HG03108 (cell line): ENCODE measurements at regions not wholly inside any gene's neighbourhood (a gene's known extent, or its start where the extent isn't known, plus 50 kb on each side); places are given as distances from the start of the nearest gene placed in this dataset.

ENCODE experiments used
- ATAC-seq: cut with Tn5 transposase; IDR thresholded peaks from one replicate; pipeline ENCODE4 v1.9.1; 2021; ENCODE audit warnings: moderate library complexity; ENCODE audit not compliant: unreplicated experiment

GRCh38 chr18:41466436-41467160 is 488.4 kb upstream of the PIK3C3 start:
- no peak for ATAC-seq

- ATAC-seq: no peak
These were observed 489.6 kb upstream of the PIK3C3 start for GRCh38 chr18:41465386-41465785.

DNA sequence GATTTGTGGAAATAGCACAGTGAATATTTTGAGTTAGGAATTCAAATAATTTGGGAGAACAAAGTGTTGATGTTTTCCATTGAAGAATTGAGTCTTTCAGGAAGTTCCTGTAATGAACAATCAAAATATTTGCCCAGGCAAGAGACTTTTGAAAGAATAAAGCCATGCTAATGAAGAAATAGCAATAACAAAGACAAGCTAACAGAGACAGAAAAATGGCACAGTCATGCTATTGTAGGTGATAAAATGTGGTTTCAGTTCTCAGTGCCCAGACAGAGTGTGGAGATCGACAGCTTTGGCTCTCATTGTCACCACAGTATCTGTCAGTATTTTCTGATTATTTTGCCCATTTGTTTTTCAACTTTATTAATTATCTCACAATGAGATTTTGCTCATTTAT is 490.8 kb upstream of the PIK3C3 start:
- no peak for ATAC-seq

GRCh38 chr18:41462946-41463345 is 492.1 kb upstream of the PIK3C3 start:
- ATAC-seq: no peak

- no peak for ATAC-seq
These were observed 493.9 kb upstream of the PIK3C3 start for GRCh38 chr18:41461114-41461513.

DNA sequence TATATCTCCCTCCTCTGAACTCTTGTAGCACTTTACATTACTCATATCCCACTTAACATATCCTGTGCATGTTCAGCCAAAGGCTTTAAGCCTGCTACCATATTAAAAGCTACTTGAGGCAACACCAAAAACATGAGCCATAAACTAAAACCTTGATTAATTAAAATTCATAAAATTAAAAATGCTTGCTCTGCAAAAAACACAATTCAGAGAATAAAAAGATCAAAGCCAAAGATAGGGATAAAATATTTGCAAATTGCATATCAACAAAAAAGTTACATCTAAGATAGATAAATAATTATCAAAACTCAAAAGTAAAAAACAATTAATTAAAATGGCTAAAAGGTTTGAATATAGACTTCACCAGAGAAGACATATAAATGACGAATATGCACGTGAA is 495.4 kb upstream of the PIK3C3 start:
- no peak for ATAC-seq

DNA sequence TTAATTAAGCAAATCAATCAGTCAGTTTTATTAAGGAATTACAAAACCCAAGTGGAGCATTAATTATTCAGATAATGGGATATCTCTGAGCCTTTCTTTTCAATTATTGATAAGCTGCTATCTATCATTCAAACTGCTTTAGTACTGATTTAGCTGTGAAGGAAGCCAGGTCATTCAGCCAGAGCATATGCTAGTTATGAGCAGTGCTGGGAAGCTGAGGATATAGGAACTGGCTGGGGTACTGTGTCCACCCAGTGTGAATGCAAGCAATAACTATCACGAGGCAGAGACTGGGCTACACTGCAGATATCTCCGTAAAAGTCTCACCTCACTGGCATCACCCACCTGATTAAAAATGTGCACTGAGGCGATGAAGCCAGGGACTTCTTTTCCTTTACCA is 496.7 kb upstream of the PIK3C3 start:
- ATAC-seq: no peak

GRCh38 chr18:41457765-41458326 is 497.2 kb upstream of the PIK3C3 start:
- ATAC-seq: no peak

DNA sequence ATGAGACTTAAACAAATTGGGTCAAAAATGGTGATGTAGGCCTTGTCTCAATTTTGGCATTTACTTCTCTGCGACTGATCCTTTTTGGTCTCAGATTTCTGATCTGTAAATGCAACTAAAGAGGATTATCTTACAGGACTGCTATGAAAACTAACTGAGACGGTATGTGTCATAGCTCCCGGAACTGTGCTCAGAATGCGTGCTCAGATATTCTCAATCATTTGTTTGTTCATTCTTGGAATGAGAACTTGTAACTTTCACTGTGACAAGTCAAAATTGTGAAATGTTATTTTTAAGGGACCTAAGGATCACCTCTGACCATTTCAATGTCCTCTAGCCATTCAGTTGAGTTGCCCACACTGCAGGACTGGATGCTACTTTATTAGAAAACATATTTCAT is 498.2 kb upstream of the PIK3C3 start:
- no peak for ATAC-seq

DNA sequence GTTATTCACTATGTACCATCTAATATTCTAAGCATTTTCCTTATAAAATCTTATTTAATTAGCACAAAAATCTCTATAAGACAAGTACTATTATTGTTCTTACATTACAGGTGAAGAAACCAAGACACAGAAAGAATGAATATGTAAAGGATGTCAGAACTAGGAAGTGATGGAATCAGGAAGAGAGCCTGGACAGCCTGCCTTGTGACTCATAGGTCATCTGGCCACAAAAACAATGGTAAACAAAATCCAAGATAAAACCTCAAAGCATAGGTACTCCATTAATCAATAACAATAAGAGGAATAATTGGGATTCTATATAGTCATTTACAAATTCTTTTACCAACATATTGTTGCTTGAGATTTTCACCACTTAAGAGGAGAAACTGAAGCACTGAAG is 505.4 kb upstream of the PIK3C3 start:
- ATAC-seq: no peak

DNA sequence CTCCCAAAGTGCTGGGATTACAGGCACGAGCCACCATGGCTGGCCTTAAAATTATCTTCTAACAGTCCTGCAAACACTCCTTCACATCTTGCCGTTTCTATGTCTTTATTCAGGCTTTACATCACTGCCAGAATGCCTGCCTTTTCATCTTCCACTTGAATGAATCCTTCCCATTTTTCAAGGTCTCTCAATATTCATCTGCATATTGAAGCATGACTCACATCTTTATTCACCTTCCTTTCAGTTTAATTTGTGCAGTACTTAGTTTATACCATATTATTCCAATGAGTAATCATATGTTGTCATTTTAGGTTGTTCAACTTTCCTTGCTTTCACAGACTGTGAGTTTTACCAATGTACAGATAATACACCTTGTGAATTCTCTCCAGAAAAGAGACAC is 510.1 kb upstream of the PIK3C3 start:
- ATAC-seq: no peak

DNA sequence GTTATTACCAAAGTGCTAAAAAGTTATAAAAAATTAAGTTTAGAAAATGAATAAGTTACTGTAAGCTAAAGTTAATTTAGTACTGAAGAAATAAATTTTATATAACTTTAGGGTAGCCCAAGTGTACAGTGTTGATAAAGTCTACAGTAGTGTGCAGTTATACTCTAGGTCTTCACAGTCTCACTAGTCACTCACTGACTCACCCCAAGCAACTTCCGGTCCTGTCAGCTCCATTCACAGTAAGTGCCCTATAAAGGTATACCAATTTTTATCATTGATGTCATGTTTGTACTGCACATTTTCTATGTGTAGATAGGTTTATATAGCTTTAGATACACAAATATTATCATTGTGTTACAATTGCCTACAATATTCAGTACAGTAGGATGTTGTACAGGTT is 518.3 kb upstream of the PIK3C3 start:
- ATAC-seq: no peak

DNA sequence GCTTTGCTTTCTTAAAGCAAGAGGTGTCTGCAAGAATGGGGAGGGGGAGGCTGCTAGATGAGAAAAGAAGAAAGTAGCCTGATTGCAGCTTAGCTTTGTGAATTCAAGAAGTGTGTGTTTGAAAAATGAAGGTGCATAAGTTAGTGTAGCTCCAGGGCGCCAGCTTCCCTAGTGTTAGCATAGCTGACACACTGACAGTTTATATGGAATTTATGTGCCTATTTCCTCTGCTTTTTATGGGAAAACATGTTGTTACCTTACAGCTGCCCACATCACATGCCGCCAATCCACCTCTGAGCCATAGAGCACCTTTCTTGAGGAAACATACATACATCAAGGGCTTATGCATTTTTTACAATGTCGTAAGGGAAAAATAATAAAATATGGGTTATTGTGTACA is 536.4 kb upstream of the PIK3C3 start:
- ATAC-seq: no peak

DNA sequence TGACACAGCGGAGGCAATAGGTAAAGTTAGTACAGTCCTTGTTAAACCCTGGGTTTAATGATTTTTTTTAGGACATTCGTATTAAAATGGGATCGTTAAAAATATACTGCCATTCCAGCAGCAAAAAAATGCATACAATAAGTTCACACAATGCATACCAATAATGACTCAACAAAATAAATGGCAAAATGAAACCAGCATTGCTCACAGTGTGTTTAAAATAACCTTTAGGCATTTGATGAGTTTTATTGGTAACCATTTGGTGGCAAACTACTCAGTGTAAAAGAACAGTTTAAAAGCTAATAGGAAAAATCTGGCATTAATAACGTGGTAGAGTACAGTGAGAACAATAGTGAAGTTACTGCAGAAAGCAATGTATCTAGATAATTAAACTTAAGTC is 539.0 kb upstream of the PIK3C3 start:
- ATAC-seq: no peak

GRCh38 chr18:41410006-41410405 is 545.0 kb upstream of the PIK3C3 start:
- no peak for ATAC-seq

DNA sequence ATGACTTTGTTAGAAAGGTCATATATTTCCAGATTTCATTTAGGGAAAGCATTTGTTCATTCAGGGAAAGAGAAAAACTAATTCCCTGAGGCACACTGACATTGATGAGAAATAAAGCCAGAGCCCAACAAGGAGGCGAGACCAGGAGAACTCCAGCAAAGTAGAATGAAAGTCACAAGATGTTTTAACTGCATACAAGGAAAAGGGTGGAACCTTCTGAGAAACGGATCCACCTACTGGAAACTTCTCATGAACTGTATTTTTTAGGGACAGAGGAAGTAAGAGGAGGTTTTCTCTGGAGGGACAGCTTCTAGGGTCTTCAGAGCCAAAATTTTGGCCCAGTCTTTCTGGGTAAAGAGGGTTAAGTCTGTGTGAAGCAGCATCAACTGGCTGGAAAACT is 548.2 kb upstream of the PIK3C3 start:
- no peak for ATAC-seq

DNA sequence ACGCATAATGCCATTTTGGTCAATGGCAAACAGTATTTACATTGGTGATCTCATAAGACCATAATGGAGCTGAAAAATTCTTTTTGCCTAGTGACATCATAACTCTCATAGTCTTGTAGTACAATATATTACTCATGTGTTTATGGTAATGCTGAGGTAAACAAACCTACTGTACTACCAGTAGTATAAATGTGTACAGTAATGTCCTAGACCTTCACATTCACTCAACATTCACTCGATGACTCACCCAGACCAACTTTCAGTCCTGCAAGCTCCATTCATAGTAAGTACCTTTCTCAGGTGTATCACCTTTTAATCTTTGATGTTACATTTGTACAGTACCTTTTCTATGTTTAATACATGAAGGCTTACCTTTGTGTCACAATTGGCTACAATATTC is 558.2 kb upstream of the PIK3C3 start:
- ATAC-seq: no peak

- no peak for ATAC-seq
These were observed 558.8 kb upstream of the PIK3C3 start for GRCh38 chr18:41396211-41396610.

GRCh38 chr18:41395695-41396094 is 559.3 kb upstream of the PIK3C3 start:
- no peak for ATAC-seq

- no peak for ATAC-seq
These were observed 563.1 kb upstream of the PIK3C3 start for GRCh38 chr18:41391616-41392595.

DNA sequence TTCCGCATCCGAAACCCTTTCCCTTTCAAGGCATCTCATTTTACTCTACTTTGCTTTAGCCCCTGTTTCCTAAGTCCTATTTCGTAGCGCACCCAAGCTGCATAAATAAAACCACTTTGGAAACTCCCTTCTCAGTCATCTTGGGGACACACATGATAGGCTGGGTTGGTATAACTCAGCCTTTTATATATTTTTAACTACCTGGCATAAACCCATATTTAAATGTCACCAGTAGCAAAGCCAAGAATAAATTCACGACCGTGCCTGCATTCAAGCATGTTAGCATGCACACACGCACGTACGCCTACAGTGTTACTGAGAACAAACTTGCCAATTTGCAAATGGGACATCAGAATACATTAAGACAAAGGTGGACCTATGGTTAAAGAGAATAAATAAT is 564.7 kb upstream of the PIK3C3 start:
- ATAC-seq: no peak

DNA sequence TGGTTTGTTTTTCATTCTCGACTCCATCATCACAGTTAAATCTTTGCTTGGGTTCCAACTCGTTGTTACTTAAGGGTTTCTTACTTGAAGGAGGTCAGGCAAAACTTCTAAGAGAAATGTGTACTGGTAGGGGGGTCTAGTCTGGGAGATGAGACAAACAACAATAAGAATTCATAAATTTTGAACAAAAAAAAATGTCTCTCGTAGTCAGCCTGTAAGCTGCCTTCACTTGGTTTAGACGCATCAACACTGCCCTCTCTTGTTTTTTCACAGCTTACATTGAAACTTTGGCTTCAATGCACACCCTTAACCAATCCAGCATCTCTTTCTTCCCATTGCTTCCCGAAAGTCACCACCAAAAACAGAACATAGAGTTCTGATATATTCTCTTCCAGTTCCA is 576.4 kb upstream of the PIK3C3 start:
- ATAC-seq: no peak
